ENCODE measurements at regions not wholly inside any gene's neighbourhood (a gene's known extent, or its start where the extent isn't known, plus 50 kb on each side); places are given as distances from the start of the nearest gene placed in this dataset.

- no peak for DNase-seq
- H3K4me3 Mint-ChIP-seq: no peak overlapping the region
- POLR2A ChIA-PET: no interaction called here
- Histone ChIP-seq H3K4me1 (ENCODE audit: control insufficient read depth in 2 of 2, insufficient read depth in 2 of 2, low read length in 2 of 2) (no peaks in the 10 kb centered on the region), H3K79me2 (ENCODE audit: control insufficient read depth, insufficient read depth, low read length) (no peaks in the 10 kb centered on the region), H3K27ac (ENCODE audit: low read length in 2 of 2) (no peak overlapping the region), H2AFZ (ENCODE audit: insufficient read depth, low read depth, low read length, poor library complexity, severe bottlenecking) (no peak overlapping the region), H3K27me3 (replicated peaks in 1 of 4; ENCODE audit: control extremely low read depth in 1 of 4, control insufficient read depth in 3 of 4, insufficient read depth in 4 of 4, low read length in 3 of 4) (no peaks in the 10 kb centered on the region), H3K4me3 (ENCODE audit: control extremely low read depth in 1 of 5, extremely low read depth in 1 of 5, insufficient read depth in 1 of 5, low read depth in 2 of 5, low read length in 4 of 5) (no peak overlapping the region), H3K9ac (ENCODE audit: low read length) (no peak overlapping the region), H4K20me1 (ENCODE audit: control insufficient read depth, insufficient read depth, low read length, poor library complexity, severe bottlenecking) (no peaks in the 10 kb centered on the region), H3K4me2 (replicated peaks; ENCODE audit: low read depth, low read length, poor library complexity, severe bottlenecking) (no peak overlapping the region), H3K9me3 (ENCODE audit: control extremely low read depth in 1 of 3, control insufficient read depth in 2 of 3, insufficient read depth in 1 of 3, low read length in 2 of 3) (no peaks in the 10 kb centered on the region), H3K36me3 (replicated peaks in 1 of 2; ENCODE audit: control extremely low read depth in 1 of 2, control insufficient read depth in 1 of 2, extremely low read depth in 1 of 2, insufficient read depth in 2 of 2, low read length in 1 of 2) (no peaks in the 10 kb centered on the region)
- intact Hi-C loops (cut with micrococcal nuclease): no loop called here
- no peaks in the 10 kb centered on the region for H3K27me3 Mint-ChIP-seq
- H3K4me1 Mint-ChIP-seq: no peaks in the 10 kb centered on the region
- CTCF ChIA-PET: no interaction called here
- no peak for TF ChIP-seq CTCF (IDR thresholded peaks at IDR 0.05)
- no peak for TF ChIP-seq EZH2 (IDR thresholded peaks at IDR 0.05; ENCODE audit: borderline replicate concordance, insufficient read depth, low read depth, low read length, poor library complexity, severe bottlenecking)
- H3K9me3 Mint-ChIP-seq (ENCODE audit: insufficient read depth): no peaks in the 10 kb centered on the region
- H3K27ac Mint-ChIP-seq: no peak overlapping the region
- ATAC-seq (ENCODE audit: low read depth): no peak
- no CpG with 5 or more reads among the region's 1 CpG for WGBS (ENCODE audit: insufficient coverage)
Measured at GRCh38 chr2:146730882-146731281, 1113.9 kb upstream of the ACVR2A start.

- Mint-ChIP-seq H3K27me3 (no peaks in the 10 kb centered on the region), H3K4me1 (no peaks in the 10 kb centered on the region), H3K27ac (no peak overlapping the region), H3K4me3 (no peak overlapping the region), H3K9me3 (ENCODE audit: insufficient read depth) (peaks cover 2% of the 10 kb centered on the region)
- Histone ChIP-seq H3K4me2 (replicated peaks; ENCODE audit: low read depth, low read length, poor library complexity, severe bottlenecking) (no peak overlapping the region), H3K4me1 (ENCODE audit: control insufficient read depth in 2 of 2, insufficient read depth in 2 of 2, low read length in 2 of 2) (no peaks in the 10 kb centered on the region), H3K36me3 (replicated peaks in 1 of 2; ENCODE audit: control extremely low read depth in 1 of 2, control insufficient read depth in 1 of 2, extremely low read depth in 1 of 2, insufficient read depth in 2 of 2, low read length in 1 of 2) (no peaks in the 10 kb centered on the region), H3K4me3 (ENCODE audit: control extremely low read depth in 1 of 5, extremely low read depth in 1 of 5, insufficient read depth in 1 of 5, low read depth in 2 of 5, low read length in 4 of 5) (no peak overlapping the region), H4K20me1 (ENCODE audit: control insufficient read depth, insufficient read depth, low read length, poor library complexity, severe bottlenecking) (no peaks in the 10 kb centered on the region), H3K27ac (ENCODE audit: low read length in 2 of 2) (no peak overlapping the region), H3K79me2 (ENCODE audit: control insufficient read depth, insufficient read depth, low read length) (no peaks in the 10 kb centered on the region), H2AFZ (ENCODE audit: insufficient read depth, low read depth, low read length, poor library complexity, severe bottlenecking) (no peak overlapping the region), H3K27me3 (replicated peaks in 1 of 4; ENCODE audit: control extremely low read depth in 1 of 4, control insufficient read depth in 3 of 4, insufficient read depth in 4 of 4, low read length in 3 of 4) (no peaks in the 10 kb centered on the region), H3K9ac (ENCODE audit: low read length) (no peak overlapping the region), H3K9me3 (ENCODE audit: control extremely low read depth in 1 of 3, control insufficient read depth in 2 of 3, insufficient read depth in 1 of 3, low read length in 2 of 3) (peaks cover 0 to 19% (median 7%) of the 10 kb centered on the region in 3 donors)
- intact Hi-C loops (cut with micrococcal nuclease): no loop called here
- ChIA-PET CTCF (no interaction called here), POLR2A (no interaction called here)
- WGBS (ENCODE audit: insufficient coverage): 81% methylated on average over 7 of the region's 7 CpGs
- TF ChIP-seq CTCF (IDR thresholded peaks at IDR 0.05): no peak
- no peak for TF ChIP-seq EZH2 (IDR thresholded peaks at IDR 0.05; ENCODE audit: borderline replicate concordance, insufficient read depth, low read depth, low read length, poor library complexity, severe bottlenecking)
- DNase-seq (no peak), ATAC-seq (ENCODE audit: low read depth) (no peak)
Measured at GRCh38 chr2:146721486-146721885, 1123.3 kb upstream of the ACVR2A start.
